Tibial artery (tissue), 4 donors: ENCODE measurements at regions not wholly inside any gene's neighbourhood (a gene's known extent, or its start where the extent isn't known, plus 50 kb on each side); places are given as distances from the start of the nearest gene placed in this dataset.

Source experiments
- DNase-seq, 2 donors: peaks; one replicate each; pipeline ENCODE4 v3.0.0-alpha.2; 2019
- H3K27ac ChIP-seq, 2 donors: fragments of 200-600 bp; sonication (generic) in 1 of 2; 1 replicate in 1 of 2; 2 replicates in 1 of 2; pipeline ENCODE4 v1.5.1; 2018 to 2019; ENCODE audit warnings: mild to moderate bottlenecking in 1 of 2
- H3K27me3 ChIP-seq, 2 donors: fragments of 200-600 bp; sonication (generic) in 1 of 2; one replicate each; pipeline versions ENCODE4 v1.5.1 to v1.6.0; 2016 to 2019
- H3K36me3 ChIP-seq, 3 donors: fragments of 200-600 bp; sonication (generic) in 2 of 3; one replicate each; pipeline ENCODE4 v1.5.1; 2016 to 2019; ENCODE audit warnings: mild to moderate bottlenecking in 2 of 3
- H3K4me1 ChIP-seq, 4 donors: fragments of 200-600 bp; sonication (generic) in 2 of 4; 1 replicate in 3 of 4; 2 replicates in 1 of 4; pipeline ENCODE4 v1.5.1; 2016 to 2019
- H3K4me3 ChIP-seq, 2 donors: fragments of 200-600 bp; sonication (generic) in 1 of 2; 1 replicate in 1 of 2; 2 replicates in 1 of 2; pipeline ENCODE4 v1.5.1; 2018 to 2019; ENCODE audit warnings: mild to moderate bottlenecking in 2 of 2
- H3K9me3 ChIP-seq, 3 donors: fragments of 200-600 bp; sonication (generic) in 1 of 3; one replicate each; pipeline ENCODE4 v1.5.1; 2016 to 2019
- intact Hi-C: fragments of 100-400 bp; cut with DNase I; formaldehyde crosslinking; loops from one replicate; pipeline ENCODE4 v1.15.0; 2023; ENCODE audit warnings: low total_unique reads
- TF ChIP-seq, protein P1 (sequence below), 2 experiments: fragments of 200-600 bp in 1 of 2; fragments of 450-650 bp in 1 of 2; IDR thresholded peaks; one replicate each; pipeline ENCODE4 v1.5.1; 2017 to 2019; ENCODE audit warnings: antibody characterized with exemption in 2 of 2, mild to moderate bottlenecking in 1 of 2, moderate library complexity in 1 of 2

DNA sequence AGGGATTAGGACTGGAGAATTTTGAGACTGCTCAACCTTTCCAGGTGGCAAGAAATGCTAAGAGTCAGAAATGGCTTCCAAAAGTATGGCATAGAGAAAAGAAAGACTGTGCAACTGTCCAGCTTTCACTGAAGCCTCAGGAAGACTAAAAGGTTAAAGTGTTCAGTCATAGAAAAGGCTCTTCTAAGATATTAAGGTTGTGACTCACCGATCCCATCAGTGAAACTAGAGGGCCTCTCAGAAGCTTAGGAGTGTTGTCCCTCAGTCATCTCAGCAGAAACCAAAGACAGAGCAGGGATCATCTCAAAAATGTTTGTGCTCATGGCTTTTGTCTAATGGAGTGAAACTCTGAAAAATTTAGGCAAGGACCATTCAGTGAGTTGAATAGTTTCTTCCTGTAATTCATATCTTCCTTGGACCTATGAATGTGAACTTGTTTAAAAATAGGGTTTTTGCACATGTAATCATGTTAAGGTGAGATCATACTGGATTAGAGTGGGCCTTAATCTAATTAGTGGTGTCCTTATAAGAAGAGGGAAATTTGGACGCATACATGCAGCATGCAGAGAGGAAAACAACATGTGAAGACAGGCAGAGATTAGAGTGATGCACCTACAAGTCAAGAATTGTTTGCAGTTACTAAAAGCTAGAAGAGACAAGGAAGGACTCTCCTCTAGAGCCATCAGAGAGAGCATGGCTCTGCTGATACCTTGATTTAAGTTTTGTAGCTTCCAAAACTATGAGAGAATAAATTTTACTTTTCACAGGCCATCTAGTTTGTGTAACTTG, 71.3 kb downstream of the RPE65 start:
- DNase-seq, result no peak
- Histone ChIP-seq H3K9me3 (no peaks in the 10 kb centered on the region), H3K4me3 (no peak overlapping the region), H3K27me3 (no peaks in the 10 kb centered on the region), H3K36me3 (no peaks in the 10 kb centered on the region), H3K27ac (no peak overlapping the region), H3K4me1 (no peaks in the 10 kb centered on the region)
- intact Hi-C loops, result no loop called here
- TF ChIP-seq, protein P1, sequence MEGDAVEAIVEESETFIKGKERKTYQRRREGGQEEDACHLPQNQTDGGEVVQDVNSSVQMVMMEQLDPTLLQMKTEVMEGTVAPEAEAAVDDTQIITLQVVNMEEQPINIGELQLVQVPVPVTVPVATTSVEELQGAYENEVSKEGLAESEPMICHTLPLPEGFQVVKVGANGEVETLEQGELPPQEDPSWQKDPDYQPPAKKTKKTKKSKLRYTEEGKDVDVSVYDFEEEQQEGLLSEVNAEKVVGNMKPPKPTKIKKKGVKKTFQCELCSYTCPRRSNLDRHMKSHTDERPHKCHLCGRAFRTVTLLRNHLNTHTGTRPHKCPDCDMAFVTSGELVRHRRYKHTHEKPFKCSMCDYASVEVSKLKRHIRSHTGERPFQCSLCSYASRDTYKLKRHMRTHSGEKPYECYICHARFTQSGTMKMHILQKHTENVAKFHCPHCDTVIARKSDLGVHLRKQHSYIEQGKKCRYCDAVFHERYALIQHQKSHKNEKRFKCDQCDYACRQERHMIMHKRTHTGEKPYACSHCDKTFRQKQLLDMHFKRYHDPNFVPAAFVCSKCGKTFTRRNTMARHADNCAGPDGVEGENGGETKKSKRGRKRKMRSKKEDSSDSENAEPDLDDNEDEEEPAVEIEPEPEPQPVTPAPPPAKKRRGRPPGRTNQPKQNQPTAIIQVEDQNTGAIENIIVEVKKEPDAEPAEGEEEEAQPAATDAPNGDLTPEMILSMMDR (IDR thresholded peaks at IDR 0.05), result no peak

DNA sequence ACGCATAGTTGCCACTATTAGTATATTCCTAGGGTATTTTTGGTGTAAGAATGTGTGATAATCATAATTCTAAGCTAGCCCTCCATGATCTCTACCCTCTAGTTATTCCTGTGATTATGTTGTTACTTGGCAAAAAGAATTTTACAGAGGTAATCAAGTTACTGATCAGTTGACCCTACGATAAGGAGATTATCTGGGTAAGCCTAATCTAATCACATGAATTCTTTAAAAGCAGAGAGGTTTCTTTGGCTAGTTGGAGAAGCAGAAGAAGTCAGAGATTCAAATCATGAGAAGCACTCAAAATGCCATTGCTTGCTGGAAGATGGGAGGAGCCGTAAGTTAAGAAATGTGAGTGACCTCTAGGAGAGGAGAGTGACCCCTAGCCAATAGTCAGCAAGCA, 72.7 kb downstream of the RPE65 start:
- Histone ChIP-seq H3K4me1 (no peaks in the 10 kb centered on the region), H3K4me3 (no peak overlapping the region), H3K9me3 (no peaks in the 10 kb centered on the region), H3K27ac (no peak overlapping the region), H3K27me3 (no peaks in the 10 kb centered on the region), H3K36me3 (no peaks in the 10 kb centered on the region)
- TF ChIP-seq, protein P1 (IDR thresholded peaks at IDR 0.05), result no peak
- intact Hi-C loops, result no loop called here
- DNase-seq, result no peak

DNA sequence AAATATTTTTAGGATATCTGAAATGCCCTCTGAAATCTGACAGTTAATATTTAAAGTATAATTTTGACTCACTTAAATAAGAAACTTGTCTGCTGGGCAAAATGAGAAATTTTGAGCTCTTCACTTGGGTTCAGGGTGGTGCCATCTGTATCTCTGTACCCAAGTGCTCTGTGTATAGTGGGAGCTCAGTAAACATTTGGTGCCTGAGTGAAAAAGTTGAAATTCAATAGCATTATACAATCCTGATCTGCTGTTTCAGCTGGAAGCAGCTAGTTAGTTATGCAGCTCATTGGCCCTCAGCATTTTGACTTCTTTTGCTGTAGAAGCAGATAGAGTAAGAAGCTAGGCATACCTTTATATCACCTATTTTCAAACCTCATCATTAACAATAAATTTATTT, 73.3 kb downstream of the RPE65 start:
- intact Hi-C loops, result no loop called here
- Histone ChIP-seq H3K4me3 (no peak overlapping the region), H3K27me3 (no peaks in the 10 kb centered on the region), H3K9me3 (no peaks in the 10 kb centered on the region), H3K27ac (no peak overlapping the region), H3K36me3 (no peaks in the 10 kb centered on the region), H3K4me1 (no peaks in the 10 kb centered on the region)
- TF ChIP-seq, protein P1 (IDR thresholded peaks at IDR 0.05), result no peak
- DNase-seq, result no peak

DNA sequence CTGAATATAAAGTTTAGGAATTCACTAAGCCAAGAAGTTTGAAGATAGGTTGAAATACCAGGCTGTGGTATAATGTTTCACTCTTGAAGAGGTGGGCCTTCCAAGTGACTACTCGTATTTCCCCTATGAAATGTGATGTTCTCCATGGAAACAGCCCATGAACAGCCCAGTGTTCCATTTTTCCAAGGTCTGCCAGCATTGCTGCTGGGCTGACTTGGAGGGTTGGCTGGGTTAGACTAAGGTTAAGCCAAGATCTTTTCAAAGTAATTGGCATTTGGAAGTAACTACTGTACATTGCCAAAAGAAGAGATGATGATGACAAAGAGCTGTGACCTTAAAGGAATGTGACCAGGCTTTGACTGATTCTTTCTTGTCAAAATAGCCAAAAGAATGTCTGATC, 73.8 kb downstream of the RPE65 start:
- H3K27me3 ChIP-seq, result no peaks in the 10 kb centered on the region
- intact Hi-C loops, result no loop called here
- no peaks in the 10 kb centered on the region for H3K36me3 ChIP-seq
- H3K9me3 ChIP-seq, result no peaks in the 10 kb centered on the region
- H3K4me1 ChIP-seq, result no peaks in the 10 kb centered on the region
- no peak for DNase-seq
- TF ChIP-seq, protein P1 (IDR thresholded peaks at IDR 0.05), result no peak
- no peak overlapping the region for H3K4me3 ChIP-seq
- no peak overlapping the region for H3K27ac ChIP-seq

DNA sequence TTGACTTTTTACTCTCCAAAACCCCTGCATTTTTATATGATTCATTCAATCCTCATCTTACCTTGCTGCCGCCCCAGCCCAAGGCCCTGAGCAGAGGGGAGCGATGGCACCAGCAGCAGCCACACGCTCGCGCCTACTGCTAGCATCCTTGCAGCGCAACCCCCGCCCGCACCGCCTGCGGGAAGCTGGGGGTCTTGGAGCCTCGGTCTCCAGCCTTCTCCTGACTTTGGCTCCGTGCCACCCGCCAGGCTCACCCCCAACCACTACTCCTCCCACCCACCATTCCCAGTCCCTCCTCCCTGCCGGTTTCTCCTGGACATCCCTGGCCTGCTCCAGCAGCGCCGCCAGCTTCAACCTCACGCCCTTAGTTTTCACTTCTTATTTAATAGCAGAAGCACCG, 76.6 kb downstream of the RPE65 start:
- intact Hi-C loops, result no loop called here
- TF ChIP-seq, protein P1 (IDR thresholded peaks at IDR 0.05), result no peak
- H3K36me3 ChIP-seq, result no peaks in the 10 kb centered on the region

More for the DNA sequence above, 76.6 kb downstream of the RPE65 start:
- Histone ChIP-seq H3K9me3 (no peaks in the 10 kb centered on the region), H3K27ac (no peak overlapping the region), H3K27me3 (no peaks in the 10 kb centered on the region), H3K4me3 (no peak overlapping the region), H3K4me1 (no peaks in the 10 kb centered on the region)
- no peak for DNase-seq
